ENCODE measurements at regions not wholly inside any gene's neighbourhood (a gene's known extent, or its start where the extent isn't known, plus 50 kb on each side); places are given as distances from the start of the nearest gene placed in this dataset.
"Not testable (repeated sequence)": the region's sequence is repeated elsewhere in the genome, so short reads cannot be mapped to it uniquely, and the experiment has no call there.

- DNase-seq: no peak
These were observed 57.0 kb downstream of the PCDH20 start for GRCh38 chr13:61358599-61358998.

- no peak for DNase-seq
These were observed 65.3 kb downstream of the PCDH20 start for GRCh38 chr13:61350341-61350740.

- DNase-seq: no peak
These were observed 76.5 kb downstream of the PCDH20 start for GRCh38 chr13:61339054-61339621.

- DNase-seq: no peak
These were observed 99.0 kb downstream of the PCDH20 start for GRCh38 chr13:61316647-61317046.

- no peak for DNase-seq
These were observed 121.0 kb downstream of the PCDH20 start for GRCh38 chr13:61294467-61295191.

GRCh38 chr13:61286148-61286745, 129.4 kb downstream of the PCDH20 start:
- no peak for DNase-seq

GRCh38 chr13:61277586-61278276, 137.9 kb downstream of the PCDH20 start:
- no peak for DNase-seq

- no peak for DNase-seq
These were observed 138.6 kb downstream of the PCDH20 start for GRCh38 chr13:61277088-61277487.

- no peak for DNase-seq
These were observed 139.2 kb downstream of the PCDH20 start for GRCh38 chr13:61276401-61276800.

- DNase-seq: no peak
These were observed 139.9 kb downstream of the PCDH20 start for GRCh38 chr13:61275736-61276135.

- no peak for DNase-seq
These were observed 140.4 kb downstream of the PCDH20 start for GRCh38 chr13:61275251-61275650.

GRCh38 chr13:61266896-61267295, 148.8 kb downstream of the PCDH20 start:
- not testable (repeated sequence) for DNase-seq

- no peak for DNase-seq
These were observed 153.7 kb downstream of the PCDH20 start for GRCh38 chr13:61261746-61262472.

- no peak for DNase-seq
These were observed 157.5 kb downstream of the PCDH20 start for GRCh38 chr13:61258185-61258584.

GRCh38 chr13:61255040-61255796, 160.4 kb downstream of the PCDH20 start:
- no peak for DNase-seq

- no peak for DNase-seq
These were observed 162.4 kb downstream of the PCDH20 start for GRCh38 chr13:61253105-61253877.

GRCh38 chr13:61252213-61252612, 163.4 kb downstream of the PCDH20 start:
- no peak for DNase-seq

GRCh38 chr13:61247149-61247936, 168.3 kb downstream of the PCDH20 start:
- no peak for DNase-seq

GRCh38 chr13:61246351-61246750, 169.3 kb downstream of the PCDH20 start:
- DNase-seq: no peak

Data from anterior cingulate cortex (tissue), 58 donors.